ENCODE measurements at regions not wholly inside any gene's neighbourhood (a gene's known extent, or its start where the extent isn't known, plus 50 kb on each side); places are given as distances from the start of the nearest gene placed in this dataset.
"Not testable (repeated sequence)": the region's sequence is repeated elsewhere in the genome, so short reads cannot be mapped to it uniquely, and the experiment has no call there.

DNA sequence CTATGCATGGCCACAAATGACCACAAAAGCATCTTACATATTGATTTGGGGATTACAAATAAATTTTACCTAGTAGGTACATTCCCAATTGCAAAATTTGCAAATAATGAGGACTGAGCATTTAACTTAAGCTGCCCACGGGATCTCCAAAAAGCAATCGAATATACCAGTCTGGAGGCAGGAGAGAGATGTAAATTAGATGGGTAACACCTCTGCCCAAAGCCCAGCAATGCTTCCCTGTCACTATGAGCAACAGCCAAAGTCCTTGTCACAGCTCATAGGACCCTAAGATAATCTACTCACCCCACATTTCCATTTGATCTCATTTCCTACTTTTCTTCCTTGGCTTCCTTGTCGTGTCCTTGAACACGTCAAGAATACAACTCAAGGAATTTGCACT, 172.2 kb downstream of the SUCLG1 start:
- no peak for DNase-seq

DNA sequence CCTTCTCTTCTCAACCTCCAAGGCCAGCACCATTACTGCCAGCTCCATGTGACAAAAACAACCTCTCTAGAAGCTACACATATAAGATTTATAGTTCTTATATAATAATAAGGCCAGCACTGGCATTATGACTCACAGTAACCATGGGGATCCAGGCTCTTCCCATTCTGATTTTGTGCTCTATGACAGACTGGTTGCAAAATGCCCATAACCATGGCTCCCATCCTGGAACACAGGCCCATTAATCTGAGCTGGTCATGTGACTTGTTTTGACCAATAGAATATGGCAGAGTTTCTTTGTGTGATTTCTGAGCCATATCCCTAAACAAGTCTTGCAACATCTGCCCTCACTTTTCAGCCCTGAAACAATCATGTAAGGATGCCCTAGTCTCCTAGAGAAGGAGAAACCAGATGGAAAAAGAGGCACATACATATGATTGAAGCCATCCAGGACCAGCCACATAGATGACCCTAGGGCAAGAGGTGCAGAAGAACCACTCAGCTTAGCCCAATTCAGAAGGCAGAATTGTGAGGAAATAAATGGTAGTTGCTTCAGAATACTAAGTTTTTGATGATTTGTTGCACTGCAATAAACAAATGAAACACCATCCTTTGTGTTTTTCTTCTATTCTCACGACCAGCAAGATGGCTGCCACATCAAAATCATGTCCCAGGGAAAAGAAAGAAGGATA, 173.9 kb downstream of the SUCLG1 start:
- DNase-seq, result no peak

DNA sequence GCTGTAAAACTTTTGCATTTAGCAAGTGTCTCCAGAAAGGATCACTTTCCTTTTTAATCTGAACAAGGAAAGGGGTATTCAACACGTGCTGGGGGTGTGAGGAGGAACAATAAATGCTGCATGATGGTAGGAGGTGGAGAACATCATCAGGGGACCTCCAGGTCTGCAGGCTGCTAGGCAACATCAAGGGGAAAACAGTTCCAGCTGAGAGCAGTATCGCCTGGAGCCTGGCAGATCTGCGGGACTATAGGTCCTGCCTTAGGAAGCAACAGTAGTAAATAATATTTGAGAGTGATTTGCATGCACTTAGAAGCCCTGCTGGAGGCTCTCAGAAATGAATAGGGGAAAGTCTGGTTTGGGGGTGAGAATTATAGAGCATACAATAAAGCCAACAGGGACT, 175.6 kb downstream of the SUCLG1 start:
- no peak for DNase-seq

GRCh38 chr2:84281510-84281909, 177.6 kb downstream of the SUCLG1 start:
- DNase-seq, result no peak

GRCh38 chr2:84280873-84281272, 178.2 kb downstream of the SUCLG1 start:
- DNase-seq, result no peak

GRCh38 chr2:84278386-84278785, 180.7 kb downstream of the SUCLG1 start:
- DNase-seq, result no peak

DNA sequence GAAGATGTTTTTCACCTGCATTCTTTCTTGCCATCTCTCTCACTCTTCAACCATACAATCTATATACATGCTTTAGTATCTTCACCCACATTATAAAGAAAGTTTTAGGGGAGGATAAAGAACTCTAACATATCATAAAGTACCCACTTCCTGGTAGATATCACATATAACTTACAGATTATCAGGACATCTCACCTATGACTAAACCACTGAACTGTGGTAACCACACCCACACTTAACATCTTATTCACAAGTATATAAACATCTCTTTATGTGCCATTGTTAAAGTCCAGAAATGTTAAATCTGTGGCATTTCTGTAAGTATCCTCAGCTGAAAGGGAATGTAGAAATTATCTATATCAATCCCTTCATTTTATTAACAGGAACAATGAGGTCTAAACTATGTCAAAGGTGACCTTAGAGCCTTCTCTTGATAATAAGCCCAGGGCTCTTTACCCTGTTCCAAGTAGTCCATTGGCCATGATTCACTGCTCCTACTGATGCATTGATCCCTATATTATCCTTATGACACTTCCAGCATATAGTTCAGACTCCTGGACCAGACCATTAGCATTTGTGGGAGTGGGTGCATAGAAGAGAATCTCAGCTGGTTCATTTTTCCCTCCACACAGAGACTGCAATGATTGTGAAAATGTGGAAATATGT, 182.4 kb downstream of the SUCLG1 start:
- DNase-seq, result no peak

DNA sequence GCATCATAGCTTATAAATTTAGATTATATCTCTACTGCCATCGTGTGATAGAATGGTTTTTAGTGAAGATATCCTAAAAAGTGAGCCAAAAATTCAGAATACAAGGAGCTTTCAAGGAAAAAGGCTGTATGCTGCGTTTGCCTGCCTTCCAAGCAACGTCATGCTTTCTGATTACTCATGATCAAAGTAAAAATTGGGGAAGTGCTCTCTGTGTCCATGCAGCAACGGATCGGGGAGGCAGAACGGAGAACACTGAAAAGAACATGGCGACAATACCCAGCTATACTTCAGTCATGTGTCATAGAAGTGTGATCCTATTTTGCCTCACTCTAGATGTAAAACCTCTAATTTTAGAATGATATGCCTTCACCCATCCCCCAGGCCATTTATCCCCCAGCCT, 185.7 kb downstream of the SUCLG1 start:
- no peak for DNase-seq

GRCh38 chr2:84271977-84272376, 187.1 kb downstream of the SUCLG1 start:
- DNase-seq, result no peak

DNA sequence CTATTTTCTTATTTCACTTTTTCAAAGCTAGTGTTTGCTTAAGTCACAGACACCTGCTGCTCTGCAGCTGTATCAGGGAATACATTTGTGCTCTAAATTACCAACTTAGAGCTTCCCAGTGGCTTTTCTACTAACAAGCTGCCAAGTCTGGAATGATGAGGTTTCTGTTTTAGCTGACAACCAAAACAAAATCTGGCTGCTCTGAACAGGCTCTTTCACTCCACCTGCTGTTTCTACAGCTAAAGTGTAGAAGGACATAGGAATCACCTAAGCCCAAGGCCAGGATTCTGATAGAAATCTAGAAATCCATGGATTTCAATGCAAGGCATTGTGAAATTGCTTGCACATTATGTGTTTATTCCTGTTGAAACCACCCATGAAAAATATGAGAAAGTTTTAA, 201.2 kb downstream of the SUCLG1 start:
- DNase-seq, result peak in 1 of 2 experiments; percentile 20

DNA sequence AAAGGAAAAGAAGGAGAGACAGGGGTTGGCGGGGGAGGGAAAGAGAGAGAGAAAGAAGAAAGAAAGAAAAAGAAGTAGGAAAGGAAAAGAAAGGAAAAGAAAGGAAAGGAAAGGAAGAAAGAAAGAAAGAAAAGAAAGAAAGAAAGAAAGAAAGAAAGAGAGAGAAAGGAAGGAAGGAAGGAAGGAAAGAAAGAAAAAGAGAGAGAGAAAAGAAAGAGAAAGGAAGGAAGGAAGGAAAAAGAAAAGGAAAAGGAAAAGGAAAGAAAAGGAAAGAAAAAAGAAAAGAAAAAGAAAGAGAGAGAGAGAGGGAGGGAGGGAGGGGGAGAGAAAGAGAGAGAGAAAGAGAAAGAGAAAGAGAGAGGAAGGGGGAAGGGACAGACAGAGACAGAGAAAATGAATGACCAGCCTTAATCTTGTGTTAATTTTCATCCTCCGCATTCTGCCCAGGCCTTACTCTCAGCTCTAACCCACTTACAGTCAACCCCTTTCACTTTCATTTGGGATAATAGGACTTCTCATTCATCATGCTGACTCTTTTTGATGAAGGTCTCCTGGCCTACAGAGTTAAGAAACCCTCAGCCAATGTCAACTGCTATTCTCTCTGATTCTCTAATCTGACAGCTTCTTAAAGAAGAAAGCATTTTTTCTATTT, 207.3 kb downstream of the SUCLG1 start:
- DNase-seq, result no peak

DNA sequence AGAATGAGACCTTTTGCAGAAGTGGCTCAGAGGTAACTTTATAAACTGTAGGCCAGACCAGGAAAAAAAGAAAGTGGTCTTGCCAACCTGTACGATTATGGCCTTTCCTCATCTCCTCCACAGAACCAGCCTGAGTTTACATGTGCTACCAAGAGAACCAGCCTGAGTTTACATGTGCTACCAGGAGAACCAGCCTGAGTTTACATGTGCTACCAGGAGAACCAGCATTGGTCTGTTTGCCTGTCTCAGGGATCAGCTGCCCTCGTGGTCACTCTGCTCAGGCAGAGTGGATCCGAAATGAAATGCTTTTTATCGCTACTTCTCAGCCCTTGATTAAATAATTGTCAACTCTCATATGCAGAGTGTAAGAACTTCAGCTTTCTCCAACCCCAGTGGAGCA, 209.9 kb downstream of the SUCLG1 start:
- DNase-seq, result no peak

DNA sequence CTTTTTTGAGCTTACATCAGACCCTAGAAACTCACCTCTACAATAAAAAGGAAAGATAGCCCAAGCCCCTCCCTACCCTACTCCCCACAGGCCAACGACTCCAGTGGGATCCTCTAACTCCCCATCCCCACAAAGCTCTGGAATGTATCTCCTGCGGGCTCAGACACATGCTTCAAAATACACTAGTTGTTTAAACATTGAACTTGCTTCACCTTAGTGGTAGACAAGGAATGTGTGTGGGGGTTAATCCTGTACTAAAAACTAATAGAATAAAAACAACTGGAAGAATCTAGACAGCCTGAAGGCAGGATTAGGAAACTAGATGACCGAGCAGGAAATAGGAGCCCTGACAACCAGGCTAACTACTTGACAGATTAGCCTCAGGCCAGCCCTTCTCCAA, 211.5 kb downstream of the SUCLG1 start:
- DNase-seq, result no peak

- no peak for DNase-seq
Measured at GRCh38 chr2:84243788-84244733, 215.0 kb downstream of the SUCLG1 start.

- no peak for DNase-seq
Measured at GRCh38 chr2:84238907-84239306, 220.2 kb downstream of the SUCLG1 start.

- DNase-seq, result no peak
Measured at GRCh38 chr2:84236288-84236687, 222.8 kb downstream of the SUCLG1 start.

- no peak for DNase-seq
Measured at GRCh38 chr2:84234103-84234502, 225.0 kb downstream of the SUCLG1 start.

DNA sequence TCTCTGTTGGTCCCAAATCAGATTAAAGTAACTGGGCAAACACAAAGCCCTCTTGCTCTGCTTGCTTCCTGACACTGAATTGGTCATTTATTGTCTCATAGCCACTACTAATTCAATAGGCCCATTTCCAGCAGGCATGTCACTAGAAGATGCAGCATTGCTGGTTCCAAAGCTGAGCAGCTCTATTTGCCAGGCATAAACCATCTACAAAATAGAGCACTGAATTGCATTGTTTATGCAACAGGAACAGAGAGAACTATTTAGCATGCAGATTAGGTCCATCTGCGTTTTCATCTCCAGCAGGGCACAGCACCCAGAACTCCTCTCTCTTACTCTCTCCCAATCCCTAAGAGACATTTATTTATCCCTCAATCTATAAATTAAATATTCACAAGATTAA, 227.6 kb downstream of the SUCLG1 start:
- DNase-seq, result no peak

- no peak for DNase-seq
Measured at GRCh38 chr2:84224121-84224520, 235.0 kb downstream of the SUCLG1 start.

DNA sequence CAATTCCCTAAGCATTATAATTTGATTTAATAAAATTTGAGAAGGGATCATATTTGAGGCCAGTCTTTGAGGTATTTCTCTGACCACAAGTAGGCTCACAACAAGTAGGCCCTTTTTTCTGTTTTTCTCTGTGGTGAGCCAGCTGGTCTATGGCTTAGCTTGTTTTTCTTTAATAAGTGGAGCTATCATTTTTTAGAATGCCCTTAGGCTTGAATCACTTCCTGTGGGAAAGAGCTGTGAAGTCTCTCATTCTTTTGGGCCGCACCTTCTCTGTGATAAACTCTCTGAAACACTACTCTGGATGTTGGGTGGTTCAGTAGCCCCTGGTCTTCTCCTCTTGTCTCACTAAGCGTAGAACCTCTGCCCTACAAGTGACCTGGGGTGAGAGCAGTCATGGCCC, 235.9 kb downstream of the SUCLG1 start:
- DNase-seq, result no peak

DNA sequence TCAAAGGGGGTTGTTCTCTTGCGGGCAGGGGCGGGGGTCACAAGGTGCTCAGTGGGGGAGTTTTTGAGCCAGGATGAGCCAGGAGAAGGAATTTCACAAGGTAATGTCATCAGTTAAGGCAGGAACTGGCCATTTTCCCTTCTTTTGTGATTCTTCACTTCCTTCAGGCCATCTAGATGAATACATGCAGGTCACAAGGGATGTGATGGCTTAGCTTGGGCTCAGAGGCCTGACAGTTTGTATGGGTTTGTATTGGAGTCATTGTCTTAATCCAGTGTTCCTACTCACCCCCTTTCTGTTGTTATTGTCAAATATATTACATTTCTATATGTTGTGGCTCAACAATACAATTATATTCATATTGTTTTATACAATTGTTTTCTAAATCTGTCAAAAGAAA, 238.0 kb downstream of the SUCLG1 start:
- not testable (repeated sequence) for DNase-seq

GRCh38 chr2:84217456-84217855, 241.6 kb downstream of the SUCLG1 start:
- no peak for DNase-seq

- DNase-seq, result no peak
Measured at GRCh38 chr2:84214455-84214854, 244.6 kb downstream of the SUCLG1 start.

Data from NCI-H524 (cell line).